ENCODE measurements at regions not wholly inside any gene's neighbourhood (a gene's known extent, or its start where the extent isn't known, plus 50 kb on each side); places are given as distances from the start of the nearest gene placed in this dataset.

GRCh38 chr3:139173372-139174108, 128.8 kb upstream of the PRR23C start:
- Histone ChIP-seq H3K4me3 (peak overlapping the region; percentile 24 to 57 (median 38)), H3K27me3 (no peaks in the 10 kb centered on the region), H3K36me3 (no peaks in the 10 kb centered on the region), H3K27ac (no peak overlapping the region), H3K9me3 (peaks cover 5 to 8% of the 10 kb centered on the region in 2 donors), H3K4me1 (no peaks in the 10 kb centered on the region)
- no peak for DNase-seq (ENCODE audit: low spot score in 2 of 2)
- intact Hi-C loops (cut with DNase I; ENCODE audit: low total_unique reads), result no loop called here
- TF ChIP-seq POLR2AphosphoS5 (IDR thresholded peaks at IDR 0.05), result no peak
- TF ChIP-seq CTCF (IDR thresholded peaks at IDR 0.05), result no peak
- TF ChIP-seq POLR2A (IDR thresholded peaks at IDR 0.05), result no peak

- H3K9me3 ChIP-seq, result peaks cover 6 to 16% of the 10 kb centered on the region in 2 donors
- no peaks in the 10 kb centered on the region for H3K27me3 ChIP-seq
- H3K27ac ChIP-seq, result no peak overlapping the region
- no peak for DNase-seq (ENCODE audit: low spot score in 2 of 2)
- TF ChIP-seq CTCF (IDR thresholded peaks at IDR 0.05), result no peak
- no peak for TF ChIP-seq POLR2A (IDR thresholded peaks at IDR 0.05)
- TF ChIP-seq POLR2AphosphoS5 (IDR thresholded peaks at IDR 0.05), result no peak
- H3K36me3 ChIP-seq, result no peaks in the 10 kb centered on the region
- no peaks in the 10 kb centered on the region for H3K4me1 ChIP-seq
- H3K4me3 ChIP-seq, result no peak overlapping the region
- intact Hi-C loops (cut with DNase I; ENCODE audit: low total_unique reads), result no loop called here
Observed at GRCh38 chr3:139180489-139180888, 135.8 kb upstream of the PRR23C start.

GRCh38 chr3:139182143-139182542, 137.5 kb upstream of the PRR23C start:
- Histone ChIP-seq H3K27ac (no peak overlapping the region), H3K36me3 (no peaks in the 10 kb centered on the region), H3K4me1 (no peaks in the 10 kb centered on the region), H3K27me3 (no peaks in the 10 kb centered on the region), H3K9me3 (peaks cover 6 to 16% of the 10 kb centered on the region in 2 donors), H3K4me3 (no peak overlapping the region)
- intact Hi-C loops (cut with DNase I; ENCODE audit: low total_unique reads), result no loop called here
- DNase-seq (ENCODE audit: low spot score in 2 of 2), result no peak
- TF ChIP-seq POLR2A (IDR thresholded peaks at IDR 0.05) (no peak), CTCF (IDR thresholded peaks at IDR 0.05) (no peak), POLR2AphosphoS5 (IDR thresholded peaks at IDR 0.05) (no peak)

GRCh38 chr3:139182598-139182997, 137.9 kb upstream of the PRR23C start:
- Histone ChIP-seq H3K4me1 (no peaks in the 10 kb centered on the region), H3K27me3 (no peaks in the 10 kb centered on the region), H3K36me3 (no peaks in the 10 kb centered on the region), H3K9me3 (peaks cover 6 to 16% of the 10 kb centered on the region in 2 donors), H3K4me3 (no peak overlapping the region), H3K27ac (no peak overlapping the region)
- no peak for DNase-seq (ENCODE audit: low spot score in 2 of 2)
- intact Hi-C loops (cut with DNase I; ENCODE audit: low total_unique reads), result no loop called here
- TF ChIP-seq CTCF (IDR thresholded peaks at IDR 0.05) (no peak), POLR2AphosphoS5 (IDR thresholded peaks at IDR 0.05) (no peak), POLR2A (IDR thresholded peaks at IDR 0.05) (no peak)

DNA sequence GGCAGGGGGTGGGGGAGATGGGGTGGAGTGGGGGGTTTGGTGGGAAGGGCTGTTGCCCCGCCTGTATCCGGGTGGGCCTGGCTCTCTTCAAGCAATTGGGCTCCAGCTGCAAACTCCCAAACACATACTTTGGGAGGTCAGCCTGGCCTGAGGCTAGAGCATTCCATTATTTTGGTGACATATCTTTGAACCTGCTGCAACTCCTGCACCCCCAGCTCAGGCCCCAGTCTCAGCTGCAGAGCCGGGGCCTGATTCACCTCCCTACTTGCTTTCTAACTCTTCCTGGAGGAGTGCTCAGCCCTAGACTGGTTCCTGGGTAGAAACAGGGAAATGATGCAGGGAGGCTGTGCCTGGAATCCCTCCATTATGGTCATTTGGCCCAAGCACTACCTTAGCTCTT, 140.8 kb upstream of the PRR23C start:
- Histone ChIP-seq H3K27me3 (no peaks in the 10 kb centered on the region), H3K36me3 (no peaks in the 10 kb centered on the region), H3K9me3 (peaks cover 6 to 11% of the 10 kb centered on the region in 2 donors), H3K4me3 (no peak overlapping the region), H3K27ac (no peak overlapping the region), H3K4me1 (no peaks in the 10 kb centered on the region)
- intact Hi-C loops (cut with DNase I; ENCODE audit: low total_unique reads), result no loop called here
- TF ChIP-seq POLR2A (IDR thresholded peaks at IDR 0.05) (no peak), CTCF (IDR thresholded peaks at IDR 0.05) (no peak), POLR2AphosphoS5 (IDR thresholded peaks at IDR 0.05) (no peak)
- DNase-seq (ENCODE audit: low spot score in 2 of 2), result no peak
